SJCRH30 (cell line): ENCODE measurements at regions not wholly inside any gene's neighbourhood (a gene's known extent, or its start where the extent isn't known, plus 50 kb on each side); places are given as distances from the start of the nearest gene placed in this dataset.

Experiments used
- DNase-seq, 2 experiments: peaks; one replicate each; pipeline ENCODE4 v3.0.0-alpha.2; 2015 to 2020
- H3K27ac ChIP-seq: fragments of 250-450 bp; sonication (Bioruptor Pico); 2 replicates; pipeline ENCODE4 v1.5.1; 2020; ENCODE audit warnings: mild to moderate bottlenecking, moderate library complexity
- H3K27me3 ChIP-seq: fragments of 250-450 bp; sonication (Bioruptor Pico); 2 replicates; pipeline ENCODE4 v1.5.1; 2020; ENCODE audit warnings: mild to moderate bottlenecking, moderate library complexity
- H3K36me3 ChIP-seq: fragments of 250-450 bp; sonication (Bioruptor Pico); 2 replicates; pipeline ENCODE4 v1.5.1; 2020; ENCODE audit warnings: mild to moderate bottlenecking, moderate library complexity
- H3K4me1 ChIP-seq: fragments of 250-450 bp; sonication (Bioruptor Pico); 2 replicates; pipeline ENCODE4 v1.5.1; 2020; ENCODE audit warnings: mild to moderate bottlenecking, moderate library complexity
- H3K4me3 ChIP-seq: fragments of 250-450 bp; sonication (Bioruptor Pico); 2 replicates; pipeline ENCODE4 v1.5.1; 2020; ENCODE audit warnings: mild to moderate bottlenecking, moderate library complexity
- H3K9me3 ChIP-seq: fragments of 250-450 bp; sonication (Bioruptor Pico); replicated peaks from 2 replicates; pipeline ENCODE4 v1.5.1; 2020; ENCODE audit warnings: mild to moderate bottlenecking, moderate library complexity

- peak; percentile 68 to 81 for DNase-seq
- Histone ChIP-seq H3K4me3 (no peak overlapping the region), H3K36me3 (no peaks in the 10 kb centered on the region), H3K4me1 (peaks cover 48% of the 10 kb centered on the region), H3K27ac (peak overlapping the region; percentile 54), H3K27me3 (no peaks in the 10 kb centered on the region), H3K9me3 (no peaks in the 10 kb centered on the region; the same call in 1 of the 2 replicates)
Observed at GRCh38 chr13:40442231-40442630, 224.2 kb downstream of the FOXO1 start.

GRCh38 chr13:40442826-40443225, 223.6 kb downstream of the FOXO1 start:
- H3K4me1 ChIP-seq: peaks cover 48% of the 10 kb centered on the region
- no peaks in the 10 kb centered on the region for H3K27me3 ChIP-seq
- H3K27ac ChIP-seq: peak overlapping the region; percentile 54; the same call in 1 of the 2 replicates
- no peak for DNase-seq
- no peaks in the 10 kb centered on the region; the same call in 1 of the 2 replicates for H3K9me3 ChIP-seq
- H3K36me3 ChIP-seq: no peaks in the 10 kb centered on the region
- no peak overlapping the region for H3K4me3 ChIP-seq

DNA sequence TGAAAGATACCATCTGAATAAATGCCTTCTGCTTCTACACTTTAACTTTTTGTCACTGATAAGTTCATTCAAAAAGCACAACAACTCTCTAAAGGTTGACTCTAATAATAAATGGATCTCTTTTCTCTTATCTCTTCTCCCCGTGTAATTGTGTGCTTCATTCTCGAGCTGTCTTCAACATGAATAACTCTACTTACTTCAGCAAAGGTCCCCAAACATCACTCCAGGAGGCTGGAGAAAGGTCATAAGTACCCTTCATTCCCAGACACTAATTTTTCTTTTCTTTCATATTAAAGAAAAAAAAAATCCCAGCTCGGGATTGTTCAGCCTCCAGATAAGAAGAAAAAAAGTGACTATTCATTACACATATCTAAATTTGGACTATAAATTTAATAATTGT, 222.2 kb downstream of the FOXO1 start:
- Histone ChIP-seq H3K27ac (no peak overlapping the region), H3K36me3 (no peaks in the 10 kb centered on the region), H3K4me1 (peaks cover 48% of the 10 kb centered on the region), H3K27me3 (no peaks in the 10 kb centered on the region), H3K9me3 (peaks cover 5% of the 10 kb centered on the region), H3K4me3 (no peak overlapping the region)
- no peak for DNase-seq

DNA sequence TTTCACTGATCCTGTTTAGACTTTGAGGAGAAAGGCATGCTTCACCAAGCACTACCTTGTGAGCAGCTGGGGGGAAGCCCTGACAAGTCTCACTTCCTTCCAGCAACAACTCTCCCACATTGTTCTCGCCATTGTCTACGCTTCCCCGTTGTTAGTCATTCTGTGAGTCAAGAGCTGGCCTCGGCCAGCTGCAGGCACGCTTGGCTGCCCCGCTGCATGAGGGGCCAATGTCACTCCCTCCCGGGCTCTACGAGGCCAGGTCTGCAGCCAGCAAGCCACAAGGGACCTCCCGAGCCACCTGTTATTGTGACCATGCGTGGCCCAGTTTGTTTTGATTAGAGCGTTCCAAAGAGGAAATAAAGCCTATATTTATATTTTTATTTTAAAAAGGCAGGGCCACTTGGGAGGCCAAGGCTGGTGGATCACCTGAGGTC, 220.9 kb downstream of the FOXO1 start:
- Histone ChIP-seq H3K4me1 (peaks cover 45% of the 10 kb centered on the region), H3K27ac (peak overlapping the region; percentile 19), H3K4me3 (no peak overlapping the region), H3K27me3 (no peaks in the 10 kb centered on the region), H3K36me3 (no peaks in the 10 kb centered on the region), H3K9me3 (peaks cover 10% of the 10 kb centered on the region)
- peak; percentile 93 to 95 for DNase-seq

- peaks cover 37% of the 10 kb centered on the region for H3K4me1 ChIP-seq
- H3K4me3 ChIP-seq: no peak overlapping the region
- DNase-seq: peak in 1 of 2 experiments; percentile 53
- H3K27ac ChIP-seq: no peak overlapping the region
- H3K9me3 ChIP-seq: peaks cover 10% of the 10 kb centered on the region
- no peaks in the 10 kb centered on the region for H3K27me3 ChIP-seq
- no peaks in the 10 kb centered on the region for H3K36me3 ChIP-seq
Observed at GRCh38 chr13:40446365-40446764, 220.1 kb downstream of the FOXO1 start.

GRCh38 chr13:40447857-40448256, 218.6 kb downstream of the FOXO1 start:
- DNase-seq: no peak
- H3K4me1 ChIP-seq: peaks cover 22% of the 10 kb centered on the region
- no peaks in the 10 kb centered on the region for H3K27me3 ChIP-seq
- H3K27ac ChIP-seq: no peak overlapping the region
- H3K4me3 ChIP-seq: no peak overlapping the region
- H3K36me3 ChIP-seq: no peaks in the 10 kb centered on the region
- peaks cover 10% of the 10 kb centered on the region for H3K9me3 ChIP-seq

GRCh38 chr13:40452038-40452666, 214.3 kb downstream of the FOXO1 start:
- H3K4me1 ChIP-seq: peaks cover 9% of the 10 kb centered on the region
- peaks cover 10% of the 10 kb centered on the region for H3K9me3 ChIP-seq
- no peak for DNase-seq
- H3K4me3 ChIP-seq: no peak overlapping the region
- H3K27ac ChIP-seq: no peak overlapping the region
- H3K27me3 ChIP-seq: no peaks in the 10 kb centered on the region
- H3K36me3 ChIP-seq: no peaks in the 10 kb centered on the region

DNA sequence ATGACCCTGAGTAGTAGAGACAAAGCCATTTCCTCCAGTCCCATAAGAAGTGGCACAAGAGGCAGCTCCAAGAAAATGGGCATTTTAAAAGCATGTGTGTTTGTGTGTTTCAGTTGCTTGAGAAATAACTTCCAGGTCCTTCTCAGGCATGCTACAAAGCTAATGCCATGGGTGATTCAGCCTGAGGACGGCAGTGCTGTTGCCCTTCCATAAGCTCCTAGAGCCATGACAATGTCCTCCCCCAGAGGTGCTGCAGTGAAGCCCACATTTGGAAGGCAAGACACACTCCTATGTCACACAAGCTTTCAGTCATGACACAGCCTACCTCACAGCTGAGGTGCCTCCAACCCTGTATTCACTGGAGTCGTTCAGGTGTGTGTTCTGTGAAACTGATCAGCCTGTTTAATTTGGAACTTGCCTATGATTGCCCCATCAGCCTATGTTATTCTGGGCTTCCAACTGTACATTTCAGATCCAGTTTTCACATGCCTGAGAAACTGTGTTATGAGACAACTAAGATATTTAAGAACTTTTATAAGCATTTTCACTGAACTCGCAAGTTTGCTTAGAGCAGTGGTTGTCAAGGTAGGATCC, 213.6 kb downstream of the FOXO1 start:
- H3K36me3 ChIP-seq: no peaks in the 10 kb centered on the region

DNA sequence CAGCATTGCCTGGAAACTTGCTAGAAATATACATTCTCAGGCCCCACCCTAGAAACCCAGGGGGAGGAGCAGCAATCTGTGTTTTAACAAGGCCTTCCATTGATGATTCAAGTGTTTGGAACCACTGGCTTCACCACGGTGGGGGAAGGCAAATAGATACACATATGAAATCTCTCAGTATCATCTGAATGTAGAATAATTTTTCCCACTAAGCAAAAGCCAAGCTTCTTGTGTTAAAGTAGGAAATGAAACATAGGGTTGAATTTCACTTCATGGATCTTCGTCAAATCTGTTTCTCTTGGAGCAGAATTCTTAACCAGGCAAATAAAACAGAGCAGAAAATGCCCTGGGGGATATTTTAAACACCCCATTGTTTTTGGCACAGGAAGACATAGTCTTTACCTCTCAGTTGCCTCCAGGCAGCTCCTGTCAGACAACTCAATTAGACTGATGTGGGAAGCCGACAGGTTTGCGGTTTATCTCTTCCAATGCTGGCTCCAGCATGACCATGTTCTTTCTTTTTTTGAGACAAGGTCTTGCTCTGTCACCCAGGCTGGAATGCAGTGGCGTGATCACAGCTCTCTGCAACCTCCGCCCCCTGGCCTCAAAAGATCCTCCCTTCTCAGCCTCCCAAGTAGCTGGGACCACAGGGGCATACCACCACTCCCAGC, 213.0 kb downstream of the FOXO1 start:
- Histone ChIP-seq H3K27me3 (no peaks in the 10 kb centered on the region), H3K4me1 (peaks cover 11% of the 10 kb centered on the region), H3K9me3 (peaks cover 9% of the 10 kb centered on the region), H3K27ac (no peak overlapping the region), H3K36me3 (no peaks in the 10 kb centered on the region), H3K4me3 (no peak overlapping the region)
- no peak for DNase-seq

More for the DNA sequence above, 213.6 kb downstream of the FOXO1 start:
- Histone ChIP-seq H3K4me1 (peaks cover 11% of the 10 kb centered on the region), H3K27me3 (no peaks in the 10 kb centered on the region), H3K27ac (no peak overlapping the region), H3K9me3 (peaks cover 10% of the 10 kb centered on the region), H3K4me3 (no peak overlapping the region)
- no peak for DNase-seq

DNA sequence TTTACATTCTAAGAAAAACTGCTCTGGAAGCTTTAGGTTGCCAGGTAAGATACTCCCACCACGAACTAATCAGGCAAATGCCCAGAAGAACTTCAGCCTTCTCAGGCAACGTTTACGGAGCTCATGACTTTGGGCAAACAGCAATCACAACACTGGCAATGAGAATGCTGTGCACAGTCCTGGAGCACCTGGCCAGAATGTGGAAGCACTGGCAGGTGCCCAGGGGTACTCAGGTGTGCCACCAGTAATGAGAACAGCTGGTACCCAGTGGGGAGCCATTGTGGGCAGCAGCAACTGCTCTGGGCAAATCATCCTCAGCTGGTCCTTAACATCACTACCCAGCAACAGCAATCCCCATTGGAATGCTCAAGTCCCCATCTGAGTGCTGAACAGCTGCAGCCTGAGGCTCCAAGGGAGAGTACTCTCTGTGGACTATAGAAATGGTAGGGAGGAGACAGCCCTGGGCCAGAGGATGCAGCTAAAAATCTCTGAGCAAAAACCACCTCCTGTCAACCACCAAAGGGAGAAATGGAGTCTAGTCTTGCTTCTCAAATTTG, 210.0 kb downstream of the FOXO1 start:
- DNase-seq: peak; percentile 95 to 97
- H3K27ac ChIP-seq: no peak overlapping the region
- H3K27me3 ChIP-seq: no peaks in the 10 kb centered on the region

GRCh38 chr13:40456979-40457553, 209.4 kb downstream of the FOXO1 start:
- Histone ChIP-seq H3K9me3 (no peaks in the 10 kb centered on the region), H3K4me1 (peaks cover 11% of the 10 kb centered on the region), H3K36me3 (no peaks in the 10 kb centered on the region), H3K4me3 (no peak overlapping the region), H3K27ac (no peak overlapping the region), H3K27me3 (no peaks in the 10 kb centered on the region)
- DNase-seq: no peak

More for the DNA sequence above, 210.0 kb downstream of the FOXO1 start:
- Histone ChIP-seq H3K4me3 (no peak overlapping the region), H3K36me3 (no peaks in the 10 kb centered on the region), H3K9me3 (no peaks in the 10 kb centered on the region), H3K4me1 (peaks cover 11% of the 10 kb centered on the region)

GRCh38 chr13:40457929-40458719, 208.3 kb downstream of the FOXO1 start:
- Histone ChIP-seq H3K27me3 (no peaks in the 10 kb centered on the region), H3K9me3 (no peaks in the 10 kb centered on the region), H3K4me1 (peaks cover 11% of the 10 kb centered on the region), H3K36me3 (no peaks in the 10 kb centered on the region), H3K27ac (no peak overlapping the region), H3K4me3 (no peak overlapping the region)
- peak in 1 of 2 experiments; percentile 49 for DNase-seq

- peaks cover 11% of the 10 kb centered on the region for H3K4me1 ChIP-seq
- H3K9me3 ChIP-seq: no peaks in the 10 kb centered on the region
- H3K27me3 ChIP-seq: no peaks in the 10 kb centered on the region
- no peaks in the 10 kb centered on the region for H3K36me3 ChIP-seq
- H3K27ac ChIP-seq: no peak overlapping the region
- DNase-seq: peak in 1 of 2 experiments; percentile 49
- no peak overlapping the region for H3K4me3 ChIP-seq
Observed at GRCh38 chr13:40458720-40458990, 207.8 kb downstream of the FOXO1 start.

- no peak for DNase-seq
- Histone ChIP-seq H3K4me1 (peaks cover 18% of the 10 kb centered on the region), H3K4me3 (no peak overlapping the region), H3K36me3 (no peaks in the 10 kb centered on the region), H3K27me3 (no peaks in the 10 kb centered on the region), H3K27ac (no peak overlapping the region), H3K9me3 (no peaks in the 10 kb centered on the region)
Observed at GRCh38 chr13:40460116-40460515, 206.3 kb downstream of the FOXO1 start.
